ENCODE measurements at regions not wholly inside any gene's neighbourhood (a gene's known extent, or its start where the extent isn't known, plus 50 kb on each side); places are given as distances from the start of the nearest gene placed in this dataset.

DNA sequence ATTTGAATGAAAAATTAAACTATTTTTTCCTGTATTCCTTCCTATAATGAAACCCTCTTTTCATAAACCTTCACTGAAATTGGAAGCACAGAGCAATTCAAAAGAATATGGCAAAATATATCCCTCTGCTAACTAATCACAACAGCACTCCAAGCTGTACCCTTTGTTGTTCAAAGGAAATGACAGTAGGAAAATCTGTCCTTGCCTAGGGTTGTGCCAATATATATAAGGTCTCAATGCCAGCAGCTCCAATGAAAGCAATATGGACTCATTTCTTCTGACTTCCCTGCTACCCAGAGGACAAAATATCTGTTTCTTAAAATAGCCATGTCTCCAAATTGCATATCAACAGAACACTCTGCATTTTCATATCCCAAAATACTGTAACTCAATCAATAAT, 373.9 kb upstream of the MC4R start:
- Histone ChIP-seq H3K4me3 (ENCODE audit: low read depth, low read length, poor library complexity, severe bottlenecking) (no peak overlapping the region), H3K9me3 (ENCODE audit: low read length) (no peaks in the 10 kb centered on the region), H3F3A (ENCODE audit: insufficient read depth, low read length) (no peaks in the 10 kb centered on the region), H3K4me2 (ENCODE audit: low read length) (no peak overlapping the region), H4K20me1 (ENCODE audit: insufficient read depth, low read length) (no peaks in the 10 kb centered on the region), H3K4me1 (ENCODE audit: insufficient read depth, low read length, severe bottlenecking) (no peaks in the 10 kb centered on the region), H3K27me3 (ENCODE audit: insufficient read depth, low read length) (no peaks in the 10 kb centered on the region), H3K79me2 (ENCODE audit: insufficient read depth, low read length) (no peaks in the 10 kb centered on the region), H3K9ac (ENCODE audit: low read length) (no peak overlapping the region), H2AFZ (ENCODE audit: low read length) (no peak overlapping the region), H3K9me2 (ENCODE audit: low read depth, low read length) (no peaks in the 10 kb centered on the region), H3K27ac (ENCODE audit: low read depth, low read length, poor library complexity, severe bottlenecking) (no peak overlapping the region), H3K36me3 (ENCODE audit: insufficient read depth, low read length) (no peaks in the 10 kb centered on the region)
- TF ChIP-seq EZH2 (IDR thresholded peaks at IDR 0.05; ENCODE audit: borderline replicate concordance, low read length) (no peak), CTCF (IDR thresholded peaks at IDR 0.05; ENCODE audit: low read length) (no peak)

GRCh38 chr18:60746919-60747318, 374.3 kb upstream of the MC4R start:
- H3K4me2 ChIP-seq (ENCODE audit: low read length): no peak overlapping the region
- no peaks in the 10 kb centered on the region for H3F3A ChIP-seq (ENCODE audit: insufficient read depth, low read length)
- H3K9ac ChIP-seq (ENCODE audit: low read length): no peak overlapping the region
- no peaks in the 10 kb centered on the region for H3K9me3 ChIP-seq (ENCODE audit: low read length)
- no peaks in the 10 kb centered on the region for H3K4me1 ChIP-seq (ENCODE audit: insufficient read depth, low read length, severe bottlenecking)
- no peaks in the 10 kb centered on the region for H3K27me3 ChIP-seq (ENCODE audit: insufficient read depth, low read length)
- H3K4me3 ChIP-seq (ENCODE audit: low read depth, low read length, poor library complexity, severe bottlenecking): no peak overlapping the region
- no peak overlapping the region for H3K27ac ChIP-seq (ENCODE audit: low read depth, low read length, poor library complexity, severe bottlenecking)
- no peaks in the 10 kb centered on the region for H3K9me2 ChIP-seq (ENCODE audit: low read depth, low read length)
- no peaks in the 10 kb centered on the region for H4K20me1 ChIP-seq (ENCODE audit: insufficient read depth, low read length)
- H2AFZ ChIP-seq (ENCODE audit: low read length): no peak overlapping the region
- TF ChIP-seq EZH2 (IDR thresholded peaks at IDR 0.05; ENCODE audit: borderline replicate concordance, low read length) (no peak), CTCF (IDR thresholded peaks at IDR 0.05; ENCODE audit: low read length) (no peak)
- H3K79me2 ChIP-seq (ENCODE audit: insufficient read depth, low read length): no peaks in the 10 kb centered on the region
- no peaks in the 10 kb centered on the region for H3K36me3 ChIP-seq (ENCODE audit: insufficient read depth, low read length)

DNA sequence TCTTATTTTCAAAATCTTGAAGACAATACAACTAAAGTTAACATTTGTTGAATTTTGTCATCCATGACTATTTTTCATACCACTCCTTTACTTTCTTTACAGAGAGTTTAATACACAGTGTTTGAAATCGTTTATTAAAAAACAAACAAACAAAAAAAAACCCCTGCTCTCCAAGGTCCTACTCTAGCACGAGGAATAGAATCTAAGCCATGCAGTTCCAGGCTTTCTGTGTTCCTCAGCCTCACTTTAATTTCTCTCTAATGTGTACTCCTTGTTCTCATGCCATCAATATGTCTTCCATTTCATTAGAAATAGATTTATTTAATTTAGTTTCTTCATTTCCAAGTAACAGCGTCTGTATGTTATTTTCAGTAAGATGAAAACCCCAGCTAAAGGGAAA, 381.2 kb upstream of the MC4R start:
- Histone ChIP-seq H3K9ac (ENCODE audit: low read length) (no peak overlapping the region), H3K79me2 (ENCODE audit: insufficient read depth, low read length) (no peaks in the 10 kb centered on the region), H3F3A (ENCODE audit: insufficient read depth, low read length) (no peaks in the 10 kb centered on the region), H3K27ac (ENCODE audit: low read depth, low read length, poor library complexity, severe bottlenecking) (no peak overlapping the region), H3K9me3 (ENCODE audit: low read length) (no peaks in the 10 kb centered on the region), H2AFZ (ENCODE audit: low read length) (no peak overlapping the region), H3K4me2 (ENCODE audit: low read length) (no peak overlapping the region), H3K9me2 (ENCODE audit: low read depth, low read length) (no peaks in the 10 kb centered on the region), H3K36me3 (ENCODE audit: insufficient read depth, low read length) (no peaks in the 10 kb centered on the region), H3K27me3 (ENCODE audit: insufficient read depth, low read length) (no peaks in the 10 kb centered on the region), H3K4me3 (ENCODE audit: low read depth, low read length, poor library complexity, severe bottlenecking) (no peak overlapping the region), H3K4me1 (ENCODE audit: insufficient read depth, low read length, severe bottlenecking) (no peaks in the 10 kb centered on the region), H4K20me1 (ENCODE audit: insufficient read depth, low read length) (no peaks in the 10 kb centered on the region)
- TF ChIP-seq CTCF (IDR thresholded peaks at IDR 0.05; ENCODE audit: low read length) (no peak), EZH2 (IDR thresholded peaks at IDR 0.05; ENCODE audit: borderline replicate concordance, low read length) (no peak)

Measured in OCI-LY1 (cell line).